ENCODE measurements at regions not wholly inside any gene's neighbourhood (a gene's known extent, or its start where the extent isn't known, plus 50 kb on each side); places are given as distances from the start of the nearest gene placed in this dataset.

DNA sequence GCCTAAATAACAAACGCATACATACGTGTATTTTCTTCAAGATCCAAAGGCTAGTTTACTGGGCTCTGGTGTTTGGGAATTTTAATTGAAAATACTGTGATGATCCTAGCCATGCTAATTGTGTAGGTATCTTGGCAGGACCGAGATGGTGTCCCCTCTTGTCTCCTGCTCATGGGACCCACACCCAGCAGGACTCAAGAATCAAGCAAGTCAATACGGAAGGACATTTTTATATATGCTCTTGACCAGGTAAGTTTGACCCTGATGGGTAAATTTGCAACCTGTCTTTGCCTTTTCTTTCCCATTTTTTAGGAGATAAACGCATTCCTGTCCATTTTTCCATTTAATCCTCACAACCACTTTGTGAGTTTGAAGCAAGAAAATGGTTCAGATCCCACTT is 111.8 kb upstream of the MYCN start:
- no peak for DNase-seq

DNA sequence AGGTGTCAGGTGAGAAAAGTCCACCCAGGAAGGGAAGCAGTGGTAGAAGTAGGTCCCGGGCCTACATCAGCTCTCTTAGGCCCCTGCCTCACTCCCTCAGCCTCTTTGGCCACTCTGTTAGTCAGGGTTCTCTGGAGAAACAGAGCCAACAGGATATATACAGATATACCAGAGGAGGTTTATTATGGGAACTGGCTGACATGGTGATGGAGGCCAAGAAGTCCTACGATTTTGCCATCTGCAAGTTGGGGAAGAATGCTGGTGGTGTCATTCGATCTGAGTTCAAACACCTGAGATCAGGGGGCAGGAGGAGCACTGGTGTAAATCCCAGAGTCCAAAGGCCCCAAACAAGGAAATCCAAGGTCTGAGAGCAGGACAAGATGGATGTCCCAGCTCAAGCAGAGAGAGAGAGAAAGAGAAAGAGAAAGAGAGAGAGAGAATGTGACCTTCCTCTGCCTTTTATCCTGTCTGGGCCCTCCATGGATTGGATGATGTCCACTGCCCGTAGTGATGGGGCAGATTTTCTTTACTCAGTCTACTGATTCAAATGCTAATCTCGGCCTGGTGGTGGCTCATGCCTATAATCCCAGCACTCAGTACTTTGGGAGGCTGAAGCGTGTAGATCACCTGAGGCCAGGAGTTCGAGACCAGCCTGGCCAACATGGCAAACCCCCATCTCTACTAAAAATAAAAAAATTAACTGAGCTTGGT is 111.1 kb upstream of the MYCN start:
- DNase-seq: no peak

DNA sequence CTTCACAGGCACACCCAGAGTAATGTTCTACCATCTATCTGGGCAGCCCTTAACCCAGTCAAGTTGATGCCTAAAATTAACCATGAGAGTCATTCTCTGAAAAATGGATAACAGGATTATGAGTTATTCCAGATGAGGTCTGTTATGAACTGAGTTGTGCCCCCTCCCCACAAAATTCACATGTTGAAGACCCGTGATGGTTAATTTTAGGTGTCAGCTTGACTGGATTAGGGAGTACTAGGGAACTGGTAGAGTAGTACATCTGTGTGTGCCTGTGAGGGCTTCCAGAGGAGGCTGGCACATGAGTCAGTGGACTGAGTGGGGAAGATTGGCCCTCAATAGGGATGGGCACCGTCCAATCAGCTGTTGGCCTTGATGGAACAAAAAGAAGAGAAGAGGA is 110.4 kb upstream of the MYCN start:
- DNase-seq: no peak

DNA sequence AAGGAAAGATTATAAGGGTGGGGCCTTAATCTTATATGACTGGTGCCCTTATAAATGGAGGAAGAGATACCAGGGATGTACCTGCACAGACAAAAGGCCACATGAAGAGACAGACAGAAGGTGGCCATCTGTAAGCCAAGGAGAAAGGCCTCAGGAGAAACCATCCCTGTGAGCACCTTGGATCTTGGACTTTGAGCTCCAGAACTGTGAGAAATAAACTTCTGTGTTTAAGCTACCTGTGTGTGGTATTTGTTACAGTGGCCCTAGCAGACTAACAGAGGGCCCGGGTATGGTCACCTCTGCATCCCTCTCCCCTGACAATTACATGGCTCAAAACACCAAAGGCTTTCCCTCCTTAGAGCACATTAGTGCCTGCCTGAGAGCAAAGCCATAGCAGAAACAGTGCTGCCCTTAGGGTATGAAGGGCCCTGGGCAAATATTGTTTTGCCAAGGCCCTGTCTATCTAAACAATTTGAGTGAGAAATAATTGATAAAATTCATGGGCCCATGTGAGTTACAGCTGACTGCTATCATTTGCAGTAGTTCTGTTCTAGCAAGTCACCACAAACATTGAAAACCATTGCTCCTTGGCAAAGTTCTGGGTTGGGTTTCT is 109.3 kb upstream of the MYCN start:
- no peak for DNase-seq

DNA sequence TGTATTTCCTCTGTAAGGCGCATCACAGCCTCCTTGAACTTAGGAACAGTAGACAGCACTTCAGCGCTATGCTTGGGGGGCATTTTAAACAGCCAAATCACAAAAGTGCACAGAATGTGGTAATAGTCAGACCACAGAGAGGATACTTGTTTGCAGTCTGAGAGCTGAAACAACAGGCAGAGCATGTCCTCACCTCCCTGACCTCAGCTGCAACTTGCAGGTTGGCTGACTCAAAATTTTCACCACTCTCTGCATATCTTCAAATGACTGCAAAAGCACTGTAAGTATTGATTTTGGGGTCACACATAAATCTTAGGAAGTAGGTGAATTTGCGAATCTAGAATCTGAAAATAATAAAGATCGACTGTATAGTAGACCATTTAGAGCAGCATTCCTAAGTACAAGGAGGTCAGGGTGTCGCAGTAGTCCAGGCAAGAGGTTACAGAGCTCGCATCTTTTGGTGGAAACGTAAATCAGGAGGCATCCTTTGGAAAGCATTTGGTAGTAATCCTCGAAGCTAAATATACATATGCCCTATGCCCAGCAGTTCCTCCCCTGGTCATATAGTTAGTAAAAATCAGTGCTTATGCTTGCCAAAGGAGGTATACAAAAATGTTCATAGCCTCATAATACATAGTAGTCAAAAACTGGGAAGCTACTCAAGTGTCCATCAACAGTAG is 108.2 kb upstream of the MYCN start:
- DNase-seq: no peak

DNA sequence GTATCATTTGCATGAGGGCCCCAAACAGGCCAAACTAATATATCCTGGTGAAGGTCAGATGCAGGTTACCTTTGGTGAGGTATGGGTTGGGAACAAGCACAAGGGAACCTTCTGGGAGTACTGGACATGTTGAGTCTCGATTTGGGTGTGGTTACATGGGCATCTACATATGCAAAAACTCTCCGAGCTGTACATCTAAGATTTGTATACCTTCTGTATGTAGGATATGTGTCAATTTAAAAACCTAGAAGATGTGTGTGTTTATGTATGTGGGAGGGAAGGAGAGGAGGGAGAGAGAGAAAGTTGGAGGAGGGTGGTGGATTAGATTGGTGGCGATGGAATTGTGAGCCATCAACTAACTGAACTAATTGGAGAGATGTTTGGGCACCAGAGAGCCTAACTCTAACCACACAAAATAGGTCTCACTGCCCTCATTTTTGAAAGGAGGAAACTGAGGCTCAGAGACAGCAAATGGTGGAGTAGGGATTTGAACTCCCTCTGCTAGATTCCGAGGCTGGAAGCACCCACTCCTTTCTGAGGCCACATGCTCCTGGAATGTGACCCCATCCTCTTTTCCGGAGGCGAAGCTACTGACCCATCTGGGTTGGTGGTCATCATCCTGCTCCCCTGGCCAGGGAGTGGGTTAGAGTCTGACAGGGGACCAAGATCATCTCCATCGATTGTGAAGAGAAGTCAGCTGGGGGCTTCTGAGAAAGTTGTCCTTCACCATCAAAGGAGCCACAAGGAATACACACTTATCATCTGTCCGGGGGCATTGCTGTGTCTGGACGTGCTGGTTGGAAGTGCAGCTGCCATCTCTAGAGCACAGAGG is 107.3 kb upstream of the MYCN start:
- no peak for DNase-seq

DNA sequence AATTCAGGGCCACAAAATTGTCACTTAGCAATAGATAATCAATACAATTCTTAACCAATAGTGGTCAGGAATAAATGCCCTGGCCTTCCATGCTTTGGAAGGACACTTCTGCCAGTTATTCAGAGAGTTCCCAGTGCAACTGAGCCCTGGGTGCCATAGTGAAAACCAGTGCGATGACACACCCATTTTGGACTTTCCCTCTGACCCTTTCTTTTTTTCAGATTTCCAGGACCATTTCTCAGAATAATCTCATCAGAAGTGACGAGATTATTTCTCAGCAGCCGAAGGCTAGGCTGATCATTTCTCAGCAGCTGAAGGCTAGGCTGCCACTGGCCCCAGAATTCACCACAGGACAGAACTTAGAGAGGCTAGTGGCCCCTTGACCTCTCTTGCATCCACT is 106.6 kb upstream of the MYCN start:
- DNase-seq: no peak

DNA sequence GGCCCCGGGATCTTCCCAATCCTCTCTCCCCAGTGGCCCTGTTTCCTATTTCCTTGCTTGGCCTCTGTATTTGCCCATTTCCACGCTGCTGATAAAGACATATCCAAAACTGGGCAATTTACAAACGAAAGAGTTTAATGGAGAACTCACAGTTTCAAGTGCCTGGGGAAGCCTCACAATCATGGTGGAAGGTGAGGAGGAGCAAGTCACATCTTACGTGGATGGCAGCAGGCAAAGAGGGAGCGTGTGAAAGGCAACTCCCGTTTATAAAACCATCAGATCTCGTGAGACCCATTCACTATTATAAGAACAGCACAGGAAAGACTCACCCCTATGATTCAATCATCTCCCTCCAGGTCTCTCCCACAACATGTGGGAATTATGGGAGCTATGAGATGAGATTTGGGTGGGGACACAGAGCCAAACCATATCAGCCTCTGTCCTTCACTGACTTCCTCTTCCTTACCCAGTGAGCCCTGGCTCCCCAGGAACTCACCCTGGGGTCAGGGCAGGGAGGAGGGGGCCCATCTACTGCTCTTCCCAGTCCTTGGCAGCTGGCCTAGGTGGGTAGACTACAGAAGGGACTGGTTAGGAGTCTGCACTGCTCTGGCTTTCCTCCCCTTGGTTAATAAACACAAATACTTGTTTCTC is 105.8 kb upstream of the MYCN start:
- DNase-seq: no peak

DNA sequence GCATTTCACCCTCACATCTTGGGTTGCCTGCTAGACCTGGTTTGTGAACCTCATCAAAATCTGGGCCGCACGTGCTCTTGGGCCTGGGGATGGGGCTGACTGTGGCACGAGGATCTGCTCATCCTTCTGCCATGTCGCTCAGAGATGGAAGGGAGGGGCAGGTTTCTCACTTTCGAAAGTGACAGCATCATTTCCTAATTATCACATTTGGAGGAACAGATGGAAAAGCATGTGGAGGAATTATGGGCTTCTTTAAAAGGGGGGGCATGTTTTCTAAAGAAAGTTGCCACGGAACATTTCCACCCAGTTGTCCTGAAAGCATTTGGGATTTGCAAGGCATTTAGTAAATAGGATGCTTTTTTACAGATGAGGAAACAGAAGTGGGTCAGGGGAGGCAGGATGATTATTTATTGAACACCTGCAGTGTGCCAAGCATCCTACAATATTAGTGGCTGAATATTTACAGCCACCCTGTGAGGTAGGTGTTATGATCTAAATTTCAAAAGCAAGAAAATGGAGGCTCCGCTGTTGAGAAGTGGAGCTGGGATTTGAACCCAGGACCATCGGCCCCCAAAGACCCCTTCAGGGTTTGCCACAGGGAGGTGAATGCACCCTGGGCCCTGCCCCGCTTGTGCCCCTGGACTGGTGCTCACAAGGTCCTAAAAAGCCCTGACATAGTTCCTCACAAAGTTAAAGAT is 104.2 kb upstream of the MYCN start:
- no peak for DNase-seq

DNA sequence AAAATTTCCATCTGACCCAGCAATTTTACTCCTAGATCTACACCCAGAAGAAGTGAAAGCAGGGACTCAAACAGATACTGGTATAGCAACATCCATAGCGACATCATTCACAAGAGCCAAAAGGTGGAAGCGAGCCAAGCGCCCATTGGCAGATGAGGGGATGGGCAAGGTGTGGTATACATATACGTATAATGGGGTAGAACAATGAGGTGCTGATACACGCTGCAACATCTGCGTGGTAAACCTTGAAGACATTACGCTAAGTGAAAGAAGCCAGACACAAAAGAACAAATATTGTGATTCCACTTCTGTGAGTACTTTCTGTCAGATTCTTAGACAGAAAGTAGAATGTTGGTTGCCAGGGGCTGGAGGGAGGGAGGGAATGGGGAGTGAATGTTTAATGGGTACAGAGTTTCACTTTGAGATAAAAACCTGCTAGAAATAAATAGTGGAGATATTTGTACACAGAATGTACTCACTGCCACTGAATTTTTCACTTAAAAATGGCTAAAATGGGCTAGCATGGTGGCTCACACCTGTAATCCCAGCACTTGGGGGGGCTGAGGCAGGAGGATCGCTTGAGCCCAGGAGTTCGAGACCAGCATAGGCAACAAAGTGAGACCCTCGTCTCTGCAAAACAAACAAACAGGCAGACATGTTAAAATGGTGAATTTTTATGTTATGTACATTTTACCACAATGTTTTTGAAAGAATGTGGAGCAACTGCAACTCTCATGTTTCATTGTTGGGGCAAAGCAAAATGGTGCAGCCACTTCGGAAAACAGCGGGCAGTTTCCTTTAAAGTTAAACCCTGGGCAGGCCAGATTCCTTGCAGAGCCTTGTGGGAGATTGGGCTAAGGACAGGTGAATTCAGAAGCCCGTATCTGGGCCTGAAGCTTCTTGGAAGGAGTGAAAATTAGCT is 103.4 kb upstream of the MYCN start:
- no peak for DNase-seq

DNA sequence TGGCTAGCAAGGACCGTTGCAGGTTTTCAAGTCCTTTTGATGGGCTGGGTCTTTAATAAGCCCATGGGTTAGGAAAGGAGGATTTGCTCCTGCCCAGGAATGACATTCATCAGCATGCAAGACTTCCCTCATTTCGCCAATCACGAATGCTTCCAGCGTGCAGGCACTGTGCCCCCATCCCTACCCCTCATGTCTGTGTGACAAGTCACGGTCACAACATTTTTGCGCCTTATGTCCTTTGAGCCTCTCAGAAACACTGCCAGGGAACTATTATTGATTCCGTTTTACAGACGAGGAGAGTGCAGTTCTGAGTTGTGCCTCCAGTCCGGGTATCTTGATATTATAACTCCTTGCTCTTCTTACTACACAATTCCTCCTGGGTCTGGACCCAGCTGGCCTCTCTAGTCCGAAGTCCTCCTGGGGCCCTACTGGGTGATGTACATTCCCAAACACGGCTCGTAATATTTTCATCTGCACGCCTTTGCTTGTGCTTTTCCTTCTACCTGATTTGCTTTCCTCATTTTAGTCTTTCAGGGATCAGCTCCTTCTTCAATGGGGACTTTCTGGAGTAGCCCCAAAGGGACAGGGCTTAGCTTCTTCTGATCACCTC is 101.8 kb upstream of the MYCN start:
- DNase-seq: no peak

DNA sequence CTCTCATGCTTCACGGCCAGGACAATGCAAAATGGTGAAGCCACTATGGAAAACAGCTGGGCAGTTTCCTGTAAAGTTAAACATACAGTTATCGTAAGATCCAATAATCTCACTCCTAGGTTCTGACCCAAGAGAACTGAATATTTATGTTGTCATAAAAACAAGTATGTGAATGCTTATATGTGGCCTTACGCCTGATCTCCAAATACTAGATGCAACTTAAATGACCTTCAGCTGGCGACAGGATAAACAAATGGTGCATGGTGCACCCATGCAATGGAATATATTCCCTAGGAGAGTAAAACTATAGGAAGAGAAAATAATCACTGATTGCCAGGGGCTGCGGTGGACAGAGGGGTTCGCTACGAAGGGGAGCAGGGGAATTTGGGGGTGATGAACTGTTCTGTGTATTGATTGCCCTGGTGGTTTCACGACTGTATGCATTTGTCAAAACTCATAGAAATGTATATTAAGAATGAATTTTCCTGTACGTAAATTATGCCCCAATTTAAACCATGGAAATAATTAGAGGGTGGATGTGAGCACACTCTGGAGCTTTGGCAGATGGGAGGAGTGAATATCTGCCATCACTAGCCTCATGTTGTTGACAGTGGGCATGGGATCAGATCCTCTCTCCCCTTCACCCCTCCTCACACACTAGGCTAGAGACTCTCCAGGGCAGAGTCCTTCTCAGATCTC is 100.8 kb upstream of the MYCN start:
- no peak for DNase-seq

DNA sequence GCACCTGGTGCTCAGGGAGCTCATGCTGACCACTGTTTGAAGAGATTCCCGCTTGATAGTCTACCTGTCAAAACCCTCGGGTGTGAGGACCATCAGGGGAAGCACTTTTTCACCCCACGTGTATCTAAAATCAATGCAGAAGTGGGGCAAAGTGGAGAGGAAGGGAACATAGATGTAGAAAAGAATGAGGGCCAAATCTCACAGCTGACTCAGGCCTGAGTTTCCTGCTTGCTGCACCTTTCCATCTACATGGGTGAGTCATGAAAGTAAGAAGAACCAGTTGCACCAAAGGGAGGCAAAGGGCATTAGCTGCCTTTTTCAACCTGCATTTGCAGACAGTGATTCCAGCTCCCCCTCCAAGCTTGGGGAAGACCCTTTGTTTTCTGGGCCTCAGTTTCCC is 100.2 kb upstream of the MYCN start:
- DNase-seq: no peak

DNA sequence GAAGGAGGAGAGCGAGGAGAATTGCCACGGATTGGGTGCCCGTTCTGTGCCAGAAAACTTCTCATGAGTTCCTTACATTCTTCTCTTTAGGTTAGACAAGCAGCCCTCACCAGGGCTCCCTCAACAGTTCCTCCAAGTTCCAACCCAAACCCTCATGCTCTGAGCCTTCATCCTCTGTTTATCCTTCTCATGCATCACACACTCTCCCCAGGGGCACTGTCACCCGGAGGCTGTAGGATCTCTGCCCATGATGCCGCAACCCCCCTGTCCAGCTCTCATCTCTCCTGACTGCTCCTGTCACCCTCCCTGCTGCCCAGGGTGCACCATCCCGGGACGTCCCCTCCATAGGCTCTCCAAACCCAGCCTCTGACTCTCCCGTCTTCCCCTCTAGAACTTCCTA is 99.4 kb upstream of the MYCN start:
- no peak for DNase-seq

DNA sequence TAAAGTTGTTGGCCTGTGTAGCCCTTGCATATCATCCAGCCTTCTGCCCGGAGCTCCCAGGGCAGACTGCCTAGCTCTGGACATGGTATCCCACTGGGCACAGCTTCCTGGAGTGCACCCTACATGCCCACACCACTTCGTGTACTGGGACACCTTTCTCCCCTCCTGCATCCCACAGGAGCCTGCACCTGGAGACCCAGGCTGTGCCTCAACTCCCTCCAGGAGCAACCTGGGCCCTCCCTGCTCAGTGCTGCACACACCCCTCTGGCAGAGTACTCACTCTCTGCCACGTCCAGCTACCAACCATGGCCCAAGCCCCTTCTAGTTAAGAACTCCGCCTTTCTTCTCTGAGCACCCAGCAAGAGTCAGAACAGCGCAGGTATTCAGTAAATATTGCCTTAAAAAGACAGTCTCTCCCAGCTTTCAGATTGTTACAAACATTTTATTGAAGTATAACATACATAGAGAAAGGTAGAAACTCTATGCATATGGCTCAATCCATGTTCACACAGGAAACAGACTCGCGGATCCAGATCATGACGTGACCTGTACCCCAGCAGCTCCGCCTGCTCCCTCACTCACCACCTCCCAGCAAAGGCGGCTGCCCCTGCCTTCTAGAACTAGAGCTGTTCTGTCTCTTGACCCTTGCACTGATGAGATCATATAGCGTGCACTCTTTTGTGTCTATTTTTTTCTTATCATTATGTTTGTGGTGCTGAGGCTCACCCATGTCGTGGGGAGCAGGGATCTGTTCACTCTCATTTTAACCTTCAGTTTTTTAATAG is 98.4 kb upstream of the MYCN start:
- DNase-seq: no peak

DNA sequence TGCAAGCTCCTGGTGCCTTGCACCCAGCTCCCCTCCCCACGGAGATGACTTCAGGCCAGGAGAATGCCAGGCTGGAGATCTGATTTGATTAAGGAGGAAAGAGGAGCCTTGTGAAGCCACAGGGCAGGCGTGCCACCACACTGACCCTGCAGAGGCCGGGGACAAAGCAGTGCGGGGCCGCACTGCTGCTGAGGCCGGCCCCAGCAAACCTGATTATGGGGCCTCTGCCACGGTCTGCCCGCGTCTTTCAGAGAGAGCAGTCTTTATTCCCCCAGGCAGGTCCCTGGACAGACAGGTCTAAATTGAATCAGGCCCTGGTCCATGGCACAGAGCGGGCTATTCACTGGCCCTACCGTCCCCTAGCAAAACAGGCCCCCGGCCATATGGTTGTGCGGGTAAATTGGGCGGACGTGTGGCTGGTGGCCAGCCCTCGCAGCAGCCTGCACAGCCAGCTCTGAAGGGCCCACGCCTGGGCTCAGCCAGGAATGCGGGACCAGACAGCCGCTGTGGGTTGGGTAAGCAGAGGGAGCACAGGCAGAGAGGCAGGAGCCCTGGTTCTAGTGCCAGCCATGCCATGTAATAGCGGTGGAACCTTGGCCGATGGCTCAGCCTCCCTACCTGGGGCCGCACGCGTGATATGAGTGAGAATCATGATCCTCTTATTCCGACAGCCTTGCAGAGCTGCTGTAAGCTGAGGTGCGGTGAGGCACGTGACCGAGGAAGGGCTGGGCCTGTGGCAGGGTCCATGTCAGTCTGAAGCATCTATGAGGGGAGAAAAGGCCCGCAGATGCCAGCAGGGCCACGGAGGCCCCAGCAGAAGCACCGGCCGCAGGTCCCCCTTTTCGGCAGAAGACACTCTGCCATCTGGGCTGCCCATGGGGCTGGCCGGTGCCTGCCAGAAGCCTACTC is 97.3 kb upstream of the MYCN start:
- no peak for DNase-seq

DNA sequence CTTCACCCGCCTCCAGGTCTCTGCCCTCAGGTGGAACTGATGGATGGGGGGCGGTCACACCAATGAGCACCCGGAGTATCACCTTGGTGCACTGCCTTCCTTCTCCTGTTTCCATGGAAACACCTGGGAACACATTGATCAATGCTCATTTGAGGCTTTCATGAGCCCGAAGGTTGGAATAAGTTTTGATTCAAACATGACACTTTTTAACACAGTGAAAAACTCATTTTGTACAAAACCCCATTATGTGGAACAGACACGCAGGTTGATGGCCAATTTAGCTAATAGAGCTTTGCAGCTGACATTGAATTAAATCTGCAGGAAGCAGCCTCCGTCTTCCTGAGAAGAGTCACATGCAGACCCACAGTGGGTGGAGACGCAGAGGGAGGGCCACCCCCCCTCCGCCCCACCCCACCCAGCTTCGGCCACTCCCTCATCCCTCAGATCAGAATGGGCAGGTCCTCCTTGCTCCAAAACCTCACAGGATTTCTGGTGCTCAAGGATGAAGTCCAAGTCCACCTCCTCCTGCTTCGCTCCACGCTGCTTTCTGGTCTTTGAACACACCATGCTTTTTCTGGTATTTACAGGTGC is 96.0 kb upstream of the MYCN start:
- no peak for DNase-seq

DNA sequence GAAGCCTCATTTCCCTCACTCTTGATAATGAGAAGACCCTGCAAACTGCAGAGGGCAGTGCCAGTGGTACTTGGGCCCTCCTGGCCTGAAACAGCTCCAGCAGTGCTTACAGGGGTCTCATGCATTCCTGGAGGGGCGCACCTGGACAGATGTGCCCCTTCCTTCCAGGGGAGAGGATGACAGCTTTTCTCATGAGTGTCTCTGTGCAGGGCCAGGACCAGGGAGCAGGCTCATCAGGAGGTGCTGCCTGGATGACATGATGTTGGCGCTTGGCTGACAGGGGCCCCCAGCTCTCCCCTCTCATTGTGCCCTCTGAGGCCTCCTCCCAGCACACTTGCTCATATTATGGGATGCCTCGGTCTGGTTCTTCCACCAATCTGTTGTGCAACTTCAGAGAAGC is 95.1 kb upstream of the MYCN start:
- DNase-seq: no peak
